ENCODE measurements at regions not wholly inside any gene's neighbourhood (a gene's known extent, or its start where the extent isn't known, plus 50 kb on each side); places are given as distances from the start of the nearest gene placed in this dataset.

GRCh38 chr2:67835266-67835665, 227.5 kb downstream of the C1D start:
- no peak for TF ChIP-seq CTCF (IDR thresholded peaks at IDR 0.05; ENCODE audit: low read length, missing control alignments)
- DNase-seq (ENCODE audit: low read depth): no peak
- no peak overlapping the region for H3K4me3 ChIP-seq (replicated peaks; ENCODE audit: low read depth, low read length)

- DNase-seq (ENCODE audit: low read depth): no peak
- H3K4me3 ChIP-seq (replicated peaks; ENCODE audit: low read depth, low read length): no peak overlapping the region
- no peak for TF ChIP-seq CTCF (IDR thresholded peaks at IDR 0.05; ENCODE audit: low read length, missing control alignments)
Observed at GRCh38 chr2:67836866-67837265, 225.9 kb downstream of the C1D start.

GRCh38 chr2:67838205-67838604, 224.6 kb downstream of the C1D start:
- H3K4me3 ChIP-seq (replicated peaks; ENCODE audit: low read depth, low read length): no peak overlapping the region
- DNase-seq (ENCODE audit: low read depth): no peak
- no peak for TF ChIP-seq CTCF (IDR thresholded peaks at IDR 0.05; ENCODE audit: low read length, missing control alignments)

GRCh38 chr2:67839242-67839641, 223.6 kb downstream of the C1D start:
- TF ChIP-seq CTCF (IDR thresholded peaks at IDR 0.05; ENCODE audit: low read length, missing control alignments): no peak
- H3K4me3 ChIP-seq (replicated peaks; ENCODE audit: low read depth, low read length): no peak overlapping the region
- peak; percentile 32 for DNase-seq (ENCODE audit: low read depth)

GRCh38 chr2:67839668-67840067, 223.1 kb downstream of the C1D start:
- no peak for DNase-seq (ENCODE audit: low read depth)
- TF ChIP-seq CTCF (IDR thresholded peaks at IDR 0.05; ENCODE audit: low read length, missing control alignments): no peak

GRCh38 chr2:67840460-67841068, 222.2 kb downstream of the C1D start:
- no peak overlapping the region for H3K4me3 ChIP-seq (replicated peaks; ENCODE audit: low read depth, low read length)
- DNase-seq (ENCODE audit: low read depth): peak; percentile 87
- peak; percentile 99 for TF ChIP-seq CTCF (IDR thresholded peaks at IDR 0.05; ENCODE audit: low read length, missing control alignments)

More at GRCh38 chr2:67839668-67840067, 223.1 kb downstream of the C1D start:
- H3K4me3 ChIP-seq (replicated peaks; ENCODE audit: low read depth, low read length): no peak overlapping the region

GRCh38 chr2:67841711-67842110, 221.1 kb downstream of the C1D start:
- TF ChIP-seq CTCF (IDR thresholded peaks at IDR 0.05; ENCODE audit: low read length, missing control alignments): no peak
- H3K4me3 ChIP-seq (replicated peaks; ENCODE audit: low read depth, low read length): no peak overlapping the region
- DNase-seq (ENCODE audit: low read depth): no peak
